DND-41 (cell line): ENCODE measurements at regions not wholly inside any gene's neighbourhood (a gene's known extent, or its start where the extent isn't known, plus 50 kb on each side); places are given as distances from the start of the nearest gene placed in this dataset.

Experiments
- EZH2 ChIP-seq: IDR thresholded peaks from 3 replicates; pipeline ENCODE4 v1.6.1; 2012; ENCODE audit warnings: borderline replicate concordance, low read depth, mild to moderate bottlenecking, moderate library complexity, low read length, inconsistent platforms; ENCODE audit not compliant: severe bottlenecking
- TF ChIP-seq, protein P1 (sequence below): IDR thresholded peaks from 2 replicates; pipeline ENCODE4 v1.5.1; 2012; ENCODE audit warnings: borderline replicate concordance, low read length, moderate library complexity, mild to moderate bottlenecking; ENCODE audit not compliant: poor library complexity, severe bottlenecking; ENCODE audit errors: extremely low read depth

DNA sequence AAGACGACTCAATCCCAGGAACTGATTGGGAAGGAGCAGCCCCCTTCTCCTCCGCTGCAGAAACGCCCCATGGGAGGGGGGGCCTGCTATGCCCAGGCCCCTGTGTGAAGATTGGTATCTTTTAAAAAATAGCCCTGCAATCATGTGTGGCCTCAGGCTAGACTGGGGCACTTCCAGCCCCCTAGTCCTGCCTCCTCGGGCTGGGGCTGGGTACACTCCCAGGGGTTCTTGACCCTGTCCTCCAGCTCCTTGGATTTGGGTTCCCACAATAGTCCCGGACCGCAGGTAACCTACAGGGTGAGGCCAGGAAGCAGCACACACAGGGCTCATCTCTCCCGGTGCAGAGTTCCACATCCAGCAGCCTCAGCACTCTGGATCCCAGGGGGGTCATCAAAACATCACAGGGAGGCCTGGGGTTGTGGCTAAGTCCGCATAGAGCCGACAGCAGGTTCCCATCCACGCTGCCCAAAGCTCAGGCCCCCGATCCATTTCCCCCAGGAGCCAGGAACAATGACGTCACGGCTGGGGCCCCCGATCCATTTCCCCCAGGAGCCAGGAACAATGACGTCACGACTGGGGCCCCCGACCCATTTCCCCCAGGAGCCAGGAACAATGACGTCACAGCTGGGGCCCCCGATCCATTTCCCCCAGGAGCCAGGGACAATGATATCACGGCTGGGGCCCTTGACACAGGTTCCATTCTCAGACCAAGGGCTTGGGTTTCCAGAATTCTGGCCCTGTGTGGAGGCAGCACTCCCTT, 202.4 kb downstream of the IRF8 start:
- TF ChIP-seq, protein P1, sequence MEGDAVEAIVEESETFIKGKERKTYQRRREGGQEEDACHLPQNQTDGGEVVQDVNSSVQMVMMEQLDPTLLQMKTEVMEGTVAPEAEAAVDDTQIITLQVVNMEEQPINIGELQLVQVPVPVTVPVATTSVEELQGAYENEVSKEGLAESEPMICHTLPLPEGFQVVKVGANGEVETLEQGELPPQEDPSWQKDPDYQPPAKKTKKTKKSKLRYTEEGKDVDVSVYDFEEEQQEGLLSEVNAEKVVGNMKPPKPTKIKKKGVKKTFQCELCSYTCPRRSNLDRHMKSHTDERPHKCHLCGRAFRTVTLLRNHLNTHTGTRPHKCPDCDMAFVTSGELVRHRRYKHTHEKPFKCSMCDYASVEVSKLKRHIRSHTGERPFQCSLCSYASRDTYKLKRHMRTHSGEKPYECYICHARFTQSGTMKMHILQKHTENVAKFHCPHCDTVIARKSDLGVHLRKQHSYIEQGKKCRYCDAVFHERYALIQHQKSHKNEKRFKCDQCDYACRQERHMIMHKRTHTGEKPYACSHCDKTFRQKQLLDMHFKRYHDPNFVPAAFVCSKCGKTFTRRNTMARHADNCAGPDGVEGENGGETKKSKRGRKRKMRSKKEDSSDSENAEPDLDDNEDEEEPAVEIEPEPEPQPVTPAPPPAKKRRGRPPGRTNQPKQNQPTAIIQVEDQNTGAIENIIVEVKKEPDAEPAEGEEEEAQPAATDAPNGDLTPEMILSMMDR: no peak
- no peak for TF ChIP-seq EZH2
